ENCODE measurements at regions not wholly inside any gene's neighbourhood (a gene's known extent, or its start where the extent isn't known, plus 50 kb on each side); places are given as distances from the start of the nearest gene placed in this dataset.

GRCh38 chr6:48289841-48290240, 178.8 kb upstream of the PTCHD4 start:
- H3K4me1 ChIP-seq (ENCODE audit: insufficient read depth, low read length), result no peaks in the 10 kb centered on the region
- TF ChIP-seq CTCF (IDR thresholded peaks at IDR 0.05; ENCODE audit: extremely low read depth, low read depth, low read length), result no peak
- no peaks in the 10 kb centered on the region for H3K27me3 ChIP-seq (ENCODE audit: insufficient read depth, low read length)
- H2AFZ ChIP-seq (ENCODE audit: low read length), result no peak overlapping the region
- no peaks in the 10 kb centered on the region for H3K9me3 ChIP-seq (ENCODE audit: low read depth, low read length)
- H3K79me2 ChIP-seq (ENCODE audit: insufficient read depth, low read length), result no peaks in the 10 kb centered on the region
- no peaks in the 10 kb centered on the region for H4K20me1 ChIP-seq (ENCODE audit: insufficient read depth, low read length)
- no peak overlapping the region for H3K4me3 ChIP-seq (ENCODE audit: insufficient read depth, low read length)
- no peak for DNase-seq (ENCODE audit: insufficient read length, low spot score, missing footprints)
- H3K4me2 ChIP-seq (ENCODE audit: insufficient read depth, low read length), result no peak overlapping the region
- no peak overlapping the region for H3K27ac ChIP-seq (ENCODE audit: low read depth, low read length)
- H3K36me3 ChIP-seq (ENCODE audit: insufficient read depth, low read length), result no peaks in the 10 kb centered on the region

GRCh38 chr6:48281217-48281616, 170.2 kb upstream of the PTCHD4 start:
- Histone ChIP-seq H3K4me2 (ENCODE audit: insufficient read depth, low read length) (no peak overlapping the region), H3K4me1 (ENCODE audit: insufficient read depth, low read length) (no peaks in the 10 kb centered on the region), H3K27ac (ENCODE audit: low read depth, low read length) (no peak overlapping the region), H3K36me3 (ENCODE audit: insufficient read depth, low read length) (no peaks in the 10 kb centered on the region), H3K79me2 (ENCODE audit: insufficient read depth, low read length) (no peaks in the 10 kb centered on the region), H3K4me3 (ENCODE audit: insufficient read depth, low read length) (no peak overlapping the region), H3K27me3 (ENCODE audit: insufficient read depth, low read length) (no peaks in the 10 kb centered on the region), H4K20me1 (ENCODE audit: insufficient read depth, low read length) (no peaks in the 10 kb centered on the region), H2AFZ (ENCODE audit: low read length) (no peak overlapping the region), H3K9me3 (ENCODE audit: low read depth, low read length) (no peaks in the 10 kb centered on the region)
- TF ChIP-seq CTCF (IDR thresholded peaks at IDR 0.05; ENCODE audit: extremely low read depth, low read depth, low read length), result no peak
- no peak for DNase-seq (ENCODE audit: insufficient read length, low spot score, missing footprints)

GRCh38 chr6:48280035-48280620, 169.1 kb upstream of the PTCHD4 start:
- Histone ChIP-seq H4K20me1 (ENCODE audit: insufficient read depth, low read length) (no peaks in the 10 kb centered on the region), H3K9me3 (ENCODE audit: low read depth, low read length) (no peaks in the 10 kb centered on the region), H3K36me3 (ENCODE audit: insufficient read depth, low read length) (no peaks in the 10 kb centered on the region), H3K79me2 (ENCODE audit: insufficient read depth, low read length) (no peaks in the 10 kb centered on the region), H3K27ac (ENCODE audit: low read depth, low read length) (no peak overlapping the region), H3K27me3 (ENCODE audit: insufficient read depth, low read length) (no peaks in the 10 kb centered on the region), H3K4me3 (ENCODE audit: insufficient read depth, low read length) (no peak overlapping the region), H3K4me2 (ENCODE audit: insufficient read depth, low read length) (no peak overlapping the region), H2AFZ (ENCODE audit: low read length) (no peak overlapping the region), H3K4me1 (ENCODE audit: insufficient read depth, low read length) (no peaks in the 10 kb centered on the region)
- TF ChIP-seq CTCF (IDR thresholded peaks at IDR 0.05; ENCODE audit: extremely low read depth, low read depth, low read length), result no peak
- DNase-seq (ENCODE audit: insufficient read length, low spot score, missing footprints), result no peak

- Histone ChIP-seq H3K4me1 (ENCODE audit: insufficient read depth, low read length) (no peaks in the 10 kb centered on the region), H3K9me3 (ENCODE audit: low read depth, low read length) (no peaks in the 10 kb centered on the region), H2AFZ (ENCODE audit: low read length) (no peak overlapping the region), H3K36me3 (ENCODE audit: insufficient read depth, low read length) (no peaks in the 10 kb centered on the region), H3K27me3 (ENCODE audit: insufficient read depth, low read length) (no peaks in the 10 kb centered on the region), H3K27ac (ENCODE audit: low read depth, low read length) (no peak overlapping the region), H3K4me2 (ENCODE audit: insufficient read depth, low read length) (no peak overlapping the region), H4K20me1 (ENCODE audit: insufficient read depth, low read length) (no peaks in the 10 kb centered on the region), H3K4me3 (ENCODE audit: insufficient read depth, low read length) (no peak overlapping the region), H3K79me2 (ENCODE audit: insufficient read depth, low read length) (no peaks in the 10 kb centered on the region)
- TF ChIP-seq CTCF (IDR thresholded peaks at IDR 0.05; ENCODE audit: extremely low read depth, low read depth, low read length), result no peak
- no peak for DNase-seq (ENCODE audit: insufficient read length, low spot score, missing footprints)
Observed at GRCh38 chr6:48278261-48278660, 167.3 kb upstream of the PTCHD4 start.

Measured in osteoblast (primary cell).